Loucy (cell line): ENCODE measurements at regions not wholly inside any gene's neighbourhood (a gene's known extent, or its start where the extent isn't known, plus 50 kb on each side); places are given as distances from the start of the nearest gene placed in this dataset.

Experiments
- H2AFZ ChIP-seq: fragments of 200-600 bp; sonication (generic); 2 replicates; pipeline ENCODE4 v1.6.0; 2016; ENCODE audit warnings: antibody characterized with exemption, mild to moderate bottlenecking, low read length, moderate library complexity
- H3F3A ChIP-seq: fragments of 200-600 bp; 2 replicates; pipeline ENCODE4 v1.6.0; 2016; ENCODE audit warnings: antibody characterized with exemption, low read depth, mild to moderate bottlenecking
- H3K27me3 ChIP-seq: fragments of 200-600 bp; sonication (generic); 2 replicates; pipeline ENCODE4 v1.6.1; 2014; ENCODE audit warnings: low read length, mild to moderate bottlenecking; ENCODE audit not compliant: insufficient read depth, poor library complexity, severe bottlenecking
- H3K36me3 ChIP-seq: fragments of 200-600 bp; sonication (generic); 2 replicates; pipeline ENCODE4 v1.6.1; 2016; ENCODE audit warnings: low read length; ENCODE audit not compliant: insufficient read depth
- H3K4me1 ChIP-seq: fragments of 200-600 bp; sonication (generic); 2 replicates; pipeline ENCODE4 v1.5.1; 2014; ENCODE audit warnings: low read length, mild to moderate bottlenecking; ENCODE audit not compliant: insufficient read depth, poor library complexity, severe bottlenecking
- H3K4me2 ChIP-seq: fragments of 200-600 bp; sonication (generic); 2 replicates; pipeline ENCODE4 v1.6.0; 2014; ENCODE audit warnings: antibody characterized with exemption, low read length, low read depth, mild to moderate bottlenecking; ENCODE audit not compliant: poor library complexity, severe bottlenecking
- H3K4me3 ChIP-seq: fragments of 200-600 bp; sonication (generic); 2 replicates; pipeline ENCODE4 v1.5.1; 2014; ENCODE audit warnings: low read length, mild to moderate bottlenecking, mixed read lengths; ENCODE audit not compliant: poor library complexity, severe bottlenecking
- H3K79me2 ChIP-seq: fragments of 200-600 bp; sonication (generic); 2 replicates; pipeline ENCODE4 v1.6.1; 2014; ENCODE audit warnings: low read length; ENCODE audit not compliant: insufficient read depth
- H3K9ac ChIP-seq: fragments of 200-600 bp; sonication (generic); 2 replicates; pipeline ENCODE4 v1.6.0; 2014; ENCODE audit warnings: mild to moderate bottlenecking, low read depth, low read length, moderate library complexity; ENCODE audit not compliant: poor library complexity, severe bottlenecking
- H3K9me2 ChIP-seq: fragments of 200-600 bp; sonication (generic); replicated peaks from 2 replicates; pipeline ENCODE4 v1.6.1; 2016; ENCODE audit warnings: low read depth, low read length, mixed read lengths
- H3K9me3 ChIP-seq: fragments of 200-600 bp; sonication (generic); 2 replicates; pipeline ENCODE4 v1.6.1; 2014; ENCODE audit warnings: mild to moderate bottlenecking, antibody characterized with exemption, low read length, low read depth; ENCODE audit not compliant: insufficient read depth
- H4K20me1 ChIP-seq: fragments of 200-600 bp; sonication (generic); 2 replicates; pipeline ENCODE4 v1.6.0; 2014; ENCODE audit warnings: antibody characterized with exemption, low read length, mild to moderate bottlenecking; ENCODE audit not compliant: insufficient read depth, poor library complexity, severe bottlenecking
- CTCF ChIP-seq: fragments of 200-600 bp; sonication (generic); conservative IDR thresholded peaks from 2 replicates; pipeline ENCODE4 v1.5.1; 2014; ENCODE audit warnings: mild to moderate bottlenecking, antibody characterized with exemption, low read length
- EZH2phosphoT487 ChIP-seq: fragments of 200-600 bp; IDR thresholded peaks from 2 replicates; pipeline ENCODE4 v1.6.1; 2018; ENCODE audit warnings: antibody characterized with exemption, mild to moderate bottlenecking, moderate library complexity, borderline replicate concordance

DNA sequence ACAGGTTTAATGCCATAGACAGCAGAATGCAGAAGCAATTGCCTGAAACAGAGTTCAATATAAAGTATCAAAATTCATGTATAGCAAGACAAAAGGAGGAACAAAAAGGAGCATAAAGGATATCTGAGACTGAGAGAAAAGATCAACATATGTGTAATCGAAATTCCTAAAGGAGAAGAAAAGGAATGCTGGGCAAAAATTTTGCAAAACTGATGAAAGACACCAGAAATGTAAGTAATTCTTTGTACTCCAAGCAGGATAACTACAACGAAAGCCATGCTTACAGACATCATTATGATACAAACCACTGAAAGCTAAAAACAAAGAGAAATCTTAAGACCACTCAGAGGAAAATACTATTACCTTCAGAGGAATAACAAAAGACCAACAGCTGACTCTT, 72.8 kb upstream of the MTAP start:
- H3F3A ChIP-seq: no peaks in the 10 kb centered on the region
- no peak for TF ChIP-seq CTCF
- TF ChIP-seq EZH2phosphoT487: no peak
- H3K9me2 ChIP-seq: no peaks in the 10 kb centered on the region
- H3K4me3 ChIP-seq: no peak overlapping the region
- no peaks in the 10 kb centered on the region for H3K4me1 ChIP-seq
- no peak overlapping the region for H3K9ac ChIP-seq
- no peak overlapping the region for H2AFZ ChIP-seq
- no peaks in the 10 kb centered on the region for H4K20me1 ChIP-seq
- no peaks in the 10 kb centered on the region for H3K9me3 ChIP-seq
- no peaks in the 10 kb centered on the region for H3K27me3 ChIP-seq
- no peaks in the 10 kb centered on the region for H3K79me2 ChIP-seq
- H3K36me3 ChIP-seq: no peaks in the 10 kb centered on the region
- no peak overlapping the region for H3K4me2 ChIP-seq

GRCh38 chr9:21730899-21731298, 71.5 kb upstream of the MTAP start:
- Histone ChIP-seq H3K4me2 (no peak overlapping the region), H3K4me3 (no peak overlapping the region), H3F3A (no peaks in the 10 kb centered on the region), H3K9me3 (no peaks in the 10 kb centered on the region), H3K36me3 (no peaks in the 10 kb centered on the region), H2AFZ (no peak overlapping the region), H4K20me1 (no peaks in the 10 kb centered on the region), H3K4me1 (no peaks in the 10 kb centered on the region), H3K9me2 (no peaks in the 10 kb centered on the region), H3K79me2 (no peaks in the 10 kb centered on the region), H3K27me3 (no peaks in the 10 kb centered on the region), H3K9ac (no peak overlapping the region)
- TF ChIP-seq EZH2phosphoT487 (no peak), CTCF (no peak)

- TF ChIP-seq CTCF (no peak), EZH2phosphoT487 (no peak)
- H4K20me1 ChIP-seq: no peaks in the 10 kb centered on the region
- H3K9me3 ChIP-seq: no peaks in the 10 kb centered on the region
- no peaks in the 10 kb centered on the region for H3K4me1 ChIP-seq
- no peaks in the 10 kb centered on the region for H3F3A ChIP-seq
- no peaks in the 10 kb centered on the region for H3K36me3 ChIP-seq
- H3K27me3 ChIP-seq: no peaks in the 10 kb centered on the region
- no peak overlapping the region for H2AFZ ChIP-seq
- H3K79me2 ChIP-seq: no peaks in the 10 kb centered on the region
- no peaks in the 10 kb centered on the region for H3K9me2 ChIP-seq
- no peak overlapping the region for H3K4me3 ChIP-seq
- H3K9ac ChIP-seq: no peak overlapping the region
- H3K4me2 ChIP-seq: no peak overlapping the region
Observed at GRCh38 chr9:21741151-21741550, 61.3 kb upstream of the MTAP start.
